ENCODE measurements at regions not wholly inside any gene's neighbourhood (a gene's known extent, or its start where the extent isn't known, plus 50 kb on each side); places are given as distances from the start of the nearest gene placed in this dataset.
"Not testable (repeated sequence)": the region's sequence is repeated elsewhere in the genome, so short reads cannot be mapped to it uniquely, and the experiment has no call there.

- no peak for ATAC-seq
- no peaks in the 10 kb centered on the region for H3K36me3 ChIP-seq
- TF ChIP-seq, protein P1, sequence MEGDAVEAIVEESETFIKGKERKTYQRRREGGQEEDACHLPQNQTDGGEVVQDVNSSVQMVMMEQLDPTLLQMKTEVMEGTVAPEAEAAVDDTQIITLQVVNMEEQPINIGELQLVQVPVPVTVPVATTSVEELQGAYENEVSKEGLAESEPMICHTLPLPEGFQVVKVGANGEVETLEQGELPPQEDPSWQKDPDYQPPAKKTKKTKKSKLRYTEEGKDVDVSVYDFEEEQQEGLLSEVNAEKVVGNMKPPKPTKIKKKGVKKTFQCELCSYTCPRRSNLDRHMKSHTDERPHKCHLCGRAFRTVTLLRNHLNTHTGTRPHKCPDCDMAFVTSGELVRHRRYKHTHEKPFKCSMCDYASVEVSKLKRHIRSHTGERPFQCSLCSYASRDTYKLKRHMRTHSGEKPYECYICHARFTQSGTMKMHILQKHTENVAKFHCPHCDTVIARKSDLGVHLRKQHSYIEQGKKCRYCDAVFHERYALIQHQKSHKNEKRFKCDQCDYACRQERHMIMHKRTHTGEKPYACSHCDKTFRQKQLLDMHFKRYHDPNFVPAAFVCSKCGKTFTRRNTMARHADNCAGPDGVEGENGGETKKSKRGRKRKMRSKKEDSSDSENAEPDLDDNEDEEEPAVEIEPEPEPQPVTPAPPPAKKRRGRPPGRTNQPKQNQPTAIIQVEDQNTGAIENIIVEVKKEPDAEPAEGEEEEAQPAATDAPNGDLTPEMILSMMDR (IDR thresholded peaks at IDR 0.05) = no peak
- DNase-seq = no peak
- H3K4me3 ChIP-seq = no peak overlapping the region
- H3K9me3 ChIP-seq = peaks cover 4% of the 10 kb centered on the region
- no peaks in the 10 kb centered on the region for H3K27me3 ChIP-seq (ENCODE audit: low read depth)
- intact Hi-C loops (cut with DNase I) = no loop called here
- H3K4me1 ChIP-seq = no peaks in the 10 kb centered on the region
- no peak overlapping the region for H3K27ac ChIP-seq
These were observed 218.5 kb upstream of the STT3B start for GRCh38 chr3:31314258-31314657.

DNA sequence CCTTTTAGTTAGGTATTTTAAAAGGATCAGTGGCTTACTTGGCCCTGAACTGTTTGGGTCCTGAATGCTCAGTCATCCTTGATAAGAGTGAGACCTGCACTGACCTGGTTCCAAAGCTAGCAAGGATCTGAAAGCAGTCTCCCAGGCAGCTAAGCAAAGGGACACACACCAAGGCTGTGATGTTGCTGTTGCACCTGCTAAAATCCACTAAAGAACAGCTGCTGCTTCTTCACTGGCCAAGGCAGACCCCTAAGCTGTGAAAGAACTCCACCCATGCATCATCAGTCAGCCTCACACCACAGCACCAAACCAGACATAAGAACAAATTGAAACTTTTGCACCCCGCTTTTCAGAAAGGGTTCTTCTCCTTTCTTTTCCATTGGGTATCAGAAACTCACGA lies 213.4 kb upstream of the STT3B start:
- no peaks in the 10 kb centered on the region for H3K36me3 ChIP-seq
- H3K4me1 ChIP-seq = no peaks in the 10 kb centered on the region
- H3K27me3 ChIP-seq (ENCODE audit: low read depth) = no peaks in the 10 kb centered on the region
- H3K27ac ChIP-seq = no peak overlapping the region
- no peak overlapping the region for H3K4me3 ChIP-seq
- ATAC-seq (no peak), DNase-seq (no peak)
- TF ChIP-seq, protein P1 (IDR thresholded peaks at IDR 0.05) = no peak
- H3K9me3 ChIP-seq = peaks cover 4% of the 10 kb centered on the region
- intact Hi-C loops (cut with DNase I) = no loop called here

DNA sequence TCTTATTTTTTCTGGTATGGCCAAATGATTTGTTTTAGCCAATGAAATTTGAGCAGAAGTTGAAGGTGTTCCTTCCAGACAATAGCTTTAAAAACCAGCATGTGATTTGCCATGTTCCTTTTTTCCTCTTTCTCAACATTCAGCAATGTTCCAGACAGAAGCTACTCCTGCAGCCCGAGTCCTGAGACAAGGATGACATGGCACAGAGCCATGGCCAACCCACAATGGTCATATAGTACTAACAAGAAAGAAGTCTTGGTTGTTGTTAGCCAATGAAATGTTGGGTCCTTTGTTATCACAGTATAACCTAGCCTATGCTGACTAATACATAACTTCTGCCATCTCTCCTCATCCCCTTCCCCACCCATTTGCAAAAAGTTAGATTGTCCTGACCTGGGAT lies 211.1 kb upstream of the STT3B start:
- Histone ChIP-seq H3K4me1 (no peaks in the 10 kb centered on the region), H3K27me3 (ENCODE audit: low read depth) (no peaks in the 10 kb centered on the region), H3K4me3 (no peak overlapping the region), H3K27ac (no peak overlapping the region), H3K36me3 (no peaks in the 10 kb centered on the region), H3K9me3 (no peaks in the 10 kb centered on the region)
- DNase-seq (peak; percentile 50), ATAC-seq (peak in 1 of 2 donors; percentile 39)
- TF ChIP-seq, protein P1 (IDR thresholded peaks at IDR 0.05) = no peak
- intact Hi-C loops (cut with DNase I) = no loop called here

GRCh38 chr3:31322460-31322859 lies 210.3 kb upstream of the STT3B start:
- TF ChIP-seq, protein P1 (IDR thresholded peaks at IDR 0.05) = no peak
- intact Hi-C loops (cut with DNase I) = no loop called here
- Histone ChIP-seq H3K9me3 (no peaks in the 10 kb centered on the region), H3K27ac (no peak overlapping the region), H3K4me1 (no peaks in the 10 kb centered on the region), H3K27me3 (ENCODE audit: low read depth) (no peaks in the 10 kb centered on the region), H3K36me3 (no peaks in the 10 kb centered on the region), H3K4me3 (no peak overlapping the region)
- no peak for ATAC-seq
- DNase-seq = no peak

- not testable (repeated sequence) for ATAC-seq
These were observed 204.8 kb upstream of the STT3B start for GRCh38 chr3:31327826-31328357.

GRCh38 chr3:31331278-31331677 lies 201.4 kb upstream of the STT3B start:
- no peaks in the 10 kb centered on the region for H3K27me3 ChIP-seq (ENCODE audit: low read depth)
- no peak for DNase-seq
- no peaks in the 10 kb centered on the region for H3K9me3 ChIP-seq
- no peak for ATAC-seq
- intact Hi-C loops (cut with DNase I) = no loop called here
- no peak overlapping the region for H3K4me3 ChIP-seq
- TF ChIP-seq, protein P1 (IDR thresholded peaks at IDR 0.05) = no peak
- no peaks in the 10 kb centered on the region for H3K4me1 ChIP-seq
- H3K27ac ChIP-seq = no peak overlapping the region
- no peaks in the 10 kb centered on the region for H3K36me3 ChIP-seq

More at GRCh38 chr3:31327826-31328357, 204.8 kb upstream of the STT3B start:
- H3K27me3 ChIP-seq (ENCODE audit: low read depth); DNase-seq; H3K4me3 ChIP-seq; H3K9me3 ChIP-seq; H3K36me3 ChIP-seq; H3K4me1 ChIP-seq; intact Hi-C loops (cut with DNase I); H3K27ac ChIP-seq: not testable (repeated sequence)
